T-helper 2 cell treated with Interferon-gamma antibody and Interleukin-4, amounts not matched to agents 100 ng/mL and 5 ng/mL, for 36 hours (primary cell): ENCODE measurements at regions not wholly inside any gene's neighbourhood (a gene's known extent, or its start where the extent isn't known, plus 50 kb on each side); places are given as distances from the start of the nearest gene placed in this dataset.
"Not testable (repeated sequence)": the region's sequence is repeated elsewhere in the genome, so short reads cannot be mapped to it uniquely, and the experiment has no call there.

ENCODE experiments used
- intact Hi-C: fragments of 100-400 bp; cut with micrococcal nuclease; formaldehyde crosslinking; loops from one replicate; pipeline ENCODE4 v1.15.1; 2023

DNA sequence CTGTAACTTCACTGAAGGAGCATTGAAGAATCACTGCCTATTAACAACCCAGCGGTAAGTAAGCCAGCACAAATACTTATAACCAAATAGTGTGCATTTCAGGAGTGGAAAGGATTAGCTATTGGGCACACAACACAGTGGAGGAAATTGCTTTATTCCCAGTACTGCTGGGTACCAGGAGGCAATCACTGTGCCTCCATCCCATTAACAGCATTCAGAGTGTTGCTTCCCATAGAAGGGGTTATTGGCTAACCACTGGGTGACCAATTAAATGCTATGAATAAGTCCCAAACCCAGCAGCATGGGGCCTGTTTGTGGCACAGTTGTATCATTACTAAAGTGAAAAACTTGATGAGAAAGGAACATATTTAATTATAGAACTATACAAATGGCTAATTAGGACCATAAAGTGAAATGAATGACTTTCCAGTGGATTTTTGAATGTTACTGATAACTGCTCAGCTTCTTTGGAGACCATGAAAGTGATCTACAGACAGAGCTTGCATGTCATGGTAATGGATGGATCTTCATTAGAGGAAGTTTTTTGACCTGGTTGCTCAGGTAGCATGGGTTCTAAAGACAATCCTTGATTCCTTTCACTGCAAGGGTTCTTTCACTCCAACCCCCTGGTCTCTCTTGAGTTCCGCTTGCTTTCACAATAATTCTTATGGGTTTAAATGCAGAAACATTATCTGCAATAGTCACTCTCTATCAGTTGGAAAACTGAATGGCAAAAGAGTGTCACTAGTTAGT lies 413.3 kb upstream of the RORB start:
- intact Hi-C loops, result no loop called here

DNA sequence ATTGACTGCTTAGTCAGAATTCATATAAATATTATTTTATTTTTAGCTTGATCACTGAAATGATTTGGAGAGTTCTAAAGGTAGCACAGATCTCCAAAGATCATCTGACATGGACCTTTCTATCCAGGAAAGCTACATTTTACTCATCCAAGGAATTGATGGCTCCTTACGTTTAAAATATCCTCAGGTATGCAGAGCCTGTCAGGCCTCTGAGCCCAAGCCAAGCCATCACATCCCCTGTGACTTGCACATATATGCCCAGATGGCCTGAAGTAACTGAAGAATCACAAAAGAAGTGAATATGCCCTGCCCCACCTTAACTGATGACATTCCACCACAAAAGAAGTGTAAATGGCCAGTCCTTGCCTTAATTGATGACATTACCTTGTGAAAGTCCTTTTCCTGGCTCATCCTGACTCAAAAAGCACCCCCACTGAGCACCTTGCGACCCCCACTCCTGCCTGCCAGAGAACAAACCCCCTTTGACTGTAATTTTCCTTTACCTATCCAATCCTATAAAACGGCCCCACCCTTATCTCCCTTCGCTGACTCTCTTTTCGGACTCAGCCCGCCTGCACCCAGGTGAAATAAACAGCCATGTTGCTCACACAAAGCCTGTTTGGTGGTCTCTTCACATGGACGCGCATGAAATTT lies 411.6 kb upstream of the RORB start:
- intact Hi-C loops, result not testable (repeated sequence)

DNA sequence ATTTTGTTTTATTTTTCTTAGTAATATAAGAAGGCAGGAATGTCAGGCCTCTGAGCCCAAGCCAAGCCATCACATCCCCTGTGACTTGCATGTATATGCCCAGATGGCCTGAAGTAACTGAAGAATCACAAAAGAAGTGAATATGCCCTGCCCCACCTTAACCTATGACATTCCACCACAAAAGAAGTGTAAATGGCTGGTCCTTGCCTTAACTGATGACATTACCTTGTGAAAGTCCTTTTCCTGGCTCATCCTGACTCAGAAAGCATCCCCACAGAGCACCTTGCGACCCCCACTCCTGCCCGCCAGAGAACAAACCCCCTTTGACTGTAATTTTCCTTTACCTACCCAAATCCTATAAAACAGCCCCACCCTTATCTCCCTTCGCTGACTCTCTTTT lies 406.2 kb upstream of the RORB start:
- intact Hi-C loops, result not testable (repeated sequence)

DNA sequence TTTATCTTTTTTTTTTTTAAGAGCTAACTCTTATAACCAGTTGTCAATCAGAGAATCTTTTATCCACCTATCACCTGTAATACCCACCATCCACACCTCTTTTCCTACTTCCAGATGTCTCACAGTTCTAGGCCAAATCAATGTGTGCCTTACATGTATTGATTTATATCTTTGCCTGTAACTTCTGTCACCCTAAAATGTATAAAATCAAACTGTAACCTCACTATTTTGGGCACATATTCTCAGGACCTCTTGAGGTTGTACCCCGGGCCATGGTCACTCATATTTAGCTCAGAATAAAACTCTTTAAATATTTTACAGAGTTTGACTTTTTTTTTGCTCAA lies 404.7 kb upstream of the RORB start:
- intact Hi-C loops, result no loop called here

DNA sequence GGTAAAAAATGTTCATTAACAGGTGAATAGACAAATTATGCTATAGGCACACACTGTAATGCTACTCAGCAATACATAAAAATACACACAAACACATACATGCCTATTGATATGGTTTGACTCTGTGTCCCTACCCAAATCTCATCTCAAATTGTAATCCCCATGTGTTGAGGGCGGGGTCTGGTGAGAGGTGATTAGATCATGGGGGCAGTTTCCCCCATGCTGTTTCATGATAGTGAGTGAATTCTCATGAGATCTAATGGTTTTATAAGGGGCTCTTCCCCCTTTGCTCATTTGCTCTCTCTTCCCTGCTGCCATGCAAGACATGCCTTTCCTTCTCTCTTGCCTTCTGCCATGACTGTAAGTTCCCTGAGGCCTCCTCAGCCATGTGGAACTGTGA lies 403.1 kb upstream of the RORB start:
- intact Hi-C loops, result not testable (repeated sequence)

DNA sequence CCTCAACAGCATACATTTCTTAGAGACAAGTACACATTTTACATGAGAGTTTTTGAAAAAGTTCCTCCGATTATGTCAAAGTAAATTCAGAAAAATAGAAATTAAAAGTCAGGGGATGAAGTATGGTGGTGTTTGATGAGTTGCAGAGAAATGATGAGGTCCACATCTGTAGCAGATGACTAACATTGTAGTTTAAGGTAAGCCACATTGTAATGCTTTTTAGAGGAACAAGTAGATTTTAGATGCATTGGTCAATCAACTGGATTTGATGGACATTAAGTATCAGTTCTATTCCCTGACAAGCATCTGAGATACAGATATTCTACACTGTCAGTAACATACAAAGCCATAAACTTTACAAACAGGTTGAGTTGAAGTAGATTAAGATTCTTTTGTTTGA lies 402.4 kb upstream of the RORB start:
- intact Hi-C loops, result no loop called here

DNA sequence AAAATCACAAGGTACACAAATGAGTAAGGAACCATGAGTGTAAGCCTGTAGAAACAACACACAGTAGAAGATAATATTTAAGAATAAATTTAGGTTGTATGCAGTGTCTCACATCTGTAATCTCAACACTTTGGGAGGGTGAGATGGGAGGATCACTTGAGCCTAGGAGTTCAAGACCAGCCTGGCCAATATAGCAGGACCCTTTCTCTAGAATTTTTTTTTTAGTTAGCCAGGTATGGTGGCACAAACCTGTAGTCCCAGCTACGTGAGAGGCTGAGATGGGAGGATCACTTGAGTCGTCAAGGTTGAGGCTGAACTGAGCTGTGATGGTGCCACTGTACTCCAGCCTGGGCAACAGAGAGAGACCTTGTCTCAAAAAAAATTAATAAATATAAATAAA lies 401.2 kb upstream of the RORB start:
- intact Hi-C loops, result no loop called here

DNA sequence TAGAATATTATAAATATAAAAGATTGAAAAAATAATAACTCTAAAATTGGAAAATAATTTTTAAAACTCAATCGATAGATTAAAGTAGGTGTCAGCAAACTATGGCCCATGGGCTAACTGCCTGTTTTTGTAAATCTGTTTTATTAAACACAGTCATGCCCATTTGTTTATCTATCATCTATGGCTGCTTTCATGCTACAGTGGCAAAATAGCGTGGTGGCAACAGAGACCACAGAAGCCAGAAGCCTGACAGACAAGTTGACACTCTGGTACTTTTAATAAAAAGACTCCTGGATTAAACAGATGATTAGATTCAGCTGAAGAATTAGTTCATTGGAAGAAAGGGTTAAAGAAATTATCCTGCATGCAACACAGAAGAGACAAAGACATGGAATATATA lies 400.7 kb upstream of the RORB start:
- intact Hi-C loops, result no loop called here

DNA sequence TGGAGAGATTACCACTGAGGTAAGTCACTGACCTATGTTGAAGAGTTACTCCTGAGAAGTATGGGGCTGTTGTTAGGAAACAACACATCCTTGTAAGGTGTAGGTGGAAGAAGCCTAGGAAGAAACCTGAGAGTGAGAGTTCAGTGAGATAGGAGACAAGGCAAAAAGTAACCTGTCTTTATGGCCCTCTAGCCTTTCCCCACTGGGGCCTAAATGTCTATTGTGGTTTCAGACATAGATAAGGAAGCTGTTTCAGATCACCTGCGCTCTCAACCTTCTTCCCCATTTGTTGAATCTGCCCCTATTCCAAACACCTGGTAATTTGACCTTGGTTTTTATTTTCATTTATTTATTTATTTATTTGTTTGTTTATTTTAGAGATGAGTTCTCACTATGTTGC lies 397.1 kb upstream of the RORB start:
- intact Hi-C loops, result no loop called here

DNA sequence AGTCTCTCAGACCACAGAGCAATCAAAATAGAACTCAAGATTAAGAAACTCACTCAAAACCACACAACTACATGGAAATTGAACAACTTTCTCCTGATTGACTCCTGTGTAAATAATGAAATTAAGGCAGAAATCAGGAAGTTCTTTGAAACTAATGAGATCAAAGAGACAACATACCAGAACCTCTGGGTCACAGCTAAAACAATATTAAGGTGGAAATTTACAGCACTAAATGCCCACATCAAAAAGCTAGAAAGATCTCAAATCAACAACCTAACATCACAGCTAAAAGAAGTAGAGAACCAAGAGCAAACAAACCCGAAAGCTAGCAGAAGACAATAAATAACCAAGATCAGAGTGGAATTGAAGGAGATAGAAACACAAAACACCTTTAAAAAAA lies 395.0 kb upstream of the RORB start:
- intact Hi-C loops, result not testable (repeated sequence)

DNA sequence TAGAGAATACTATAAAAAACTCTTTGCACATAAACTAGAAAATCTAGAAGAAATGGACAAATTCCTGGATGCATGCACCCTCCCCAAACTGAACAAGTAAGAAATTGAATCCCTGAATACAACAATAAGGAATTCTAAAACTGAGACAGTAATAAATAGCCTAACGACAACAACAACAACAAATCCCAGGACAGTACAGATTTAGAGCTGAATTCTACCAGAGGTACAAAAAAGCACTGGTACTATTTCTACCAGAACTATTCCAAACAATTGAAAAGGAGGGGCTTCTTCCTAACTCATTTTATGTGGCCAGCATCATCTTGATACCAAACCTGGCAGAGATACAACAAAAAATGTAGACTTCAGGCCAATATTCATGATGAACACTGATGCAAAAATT lies 394.4 kb upstream of the RORB start:
- intact Hi-C loops, result no loop called here

DNA sequence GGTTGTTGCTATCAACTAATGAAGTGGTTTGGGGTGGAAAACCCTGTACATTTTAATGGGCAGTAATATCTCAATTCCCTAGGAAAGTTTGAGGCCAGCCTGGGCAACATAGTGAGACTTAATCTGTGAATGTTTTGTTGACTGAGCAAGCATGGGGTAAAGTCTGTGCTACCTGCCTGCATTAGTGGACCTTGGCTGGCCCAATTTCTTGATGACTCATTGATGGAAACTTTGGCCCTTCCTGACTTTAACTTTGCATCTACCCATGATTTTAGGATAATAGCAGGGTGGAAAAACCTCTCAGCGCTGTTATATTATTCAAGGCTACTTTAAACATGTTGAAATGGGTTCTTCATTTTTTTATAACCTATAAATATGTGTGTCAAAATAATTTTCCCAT lies 389.4 kb upstream of the RORB start:
- intact Hi-C loops, result no loop called here

DNA sequence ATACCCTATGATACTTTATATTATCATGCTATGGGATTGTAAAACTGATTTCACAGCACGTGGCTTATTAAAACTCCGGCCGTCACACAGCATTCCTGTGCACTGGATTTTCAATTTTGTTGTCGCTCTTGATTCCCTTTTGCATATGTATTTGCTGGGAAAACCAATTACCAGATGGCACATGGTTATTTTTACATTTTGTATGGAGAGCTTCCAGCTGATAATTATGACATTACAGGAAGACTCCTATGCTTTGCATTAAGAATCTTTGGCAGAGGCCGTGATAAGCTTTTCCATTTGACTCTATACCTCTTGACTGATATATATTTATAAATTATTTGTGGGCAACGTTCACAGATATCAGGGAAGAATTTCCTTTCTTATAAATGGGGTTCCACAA lies 381.2 kb upstream of the RORB start:
- intact Hi-C loops, result no loop called here

DNA sequence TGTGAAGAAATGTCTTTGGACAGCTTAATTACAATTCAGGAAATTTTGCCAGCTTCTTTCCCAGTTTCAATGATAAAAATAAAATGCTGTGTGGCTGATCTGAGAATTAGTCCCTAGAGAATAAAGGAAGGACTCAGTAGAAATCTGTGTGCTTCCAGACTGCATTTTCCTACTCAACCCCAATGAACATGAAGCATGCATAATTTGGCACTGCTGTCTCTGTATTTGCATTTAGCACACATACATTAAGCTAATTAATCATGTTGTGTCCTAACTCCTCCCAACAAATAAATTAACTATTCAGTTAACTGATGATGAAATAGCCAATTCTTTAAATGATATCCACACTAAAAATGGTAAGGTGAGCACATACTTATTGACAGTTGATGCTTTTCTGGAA lies 380.0 kb upstream of the RORB start:
- intact Hi-C loops, result no loop called here

DNA sequence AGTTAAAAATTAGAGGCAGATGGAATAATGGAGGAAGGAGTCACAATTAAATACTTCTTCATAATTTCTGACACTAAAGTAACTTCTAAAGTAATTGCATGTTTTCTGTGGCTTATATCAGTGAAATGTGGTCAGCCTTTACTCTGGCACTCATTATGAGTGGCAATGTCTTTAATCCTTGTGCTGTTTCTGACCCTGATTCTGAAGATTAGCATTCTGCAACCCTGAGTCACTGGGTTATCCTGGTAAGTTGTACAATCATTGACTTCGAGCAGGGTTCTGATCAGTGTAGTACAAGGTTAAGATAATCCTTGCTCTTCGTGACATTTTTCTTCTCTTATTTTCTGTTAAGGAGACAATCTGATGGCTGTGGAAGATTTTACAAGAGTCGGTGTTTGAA lies 379.4 kb upstream of the RORB start:
- intact Hi-C loops, result no loop called here

DNA sequence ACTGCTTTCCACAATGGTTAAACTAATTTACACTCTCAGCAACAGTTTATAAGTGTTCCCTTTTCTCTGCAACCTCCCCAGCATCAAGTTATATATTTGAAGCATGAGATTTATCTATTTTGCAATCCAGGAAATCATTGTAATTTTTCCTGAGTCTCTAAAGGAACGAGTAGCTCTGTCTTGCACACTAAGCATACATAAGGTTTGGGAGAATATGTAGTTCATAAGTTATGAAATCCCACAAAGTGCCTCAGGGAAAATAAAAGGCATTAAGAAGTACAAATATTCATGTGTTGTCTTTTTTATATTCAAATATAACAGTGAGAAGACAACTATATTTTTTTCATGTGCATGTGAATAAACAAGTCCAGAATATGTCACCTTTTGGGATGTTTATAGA lies 377.1 kb upstream of the RORB start:
- intact Hi-C loops, result no loop called here

DNA sequence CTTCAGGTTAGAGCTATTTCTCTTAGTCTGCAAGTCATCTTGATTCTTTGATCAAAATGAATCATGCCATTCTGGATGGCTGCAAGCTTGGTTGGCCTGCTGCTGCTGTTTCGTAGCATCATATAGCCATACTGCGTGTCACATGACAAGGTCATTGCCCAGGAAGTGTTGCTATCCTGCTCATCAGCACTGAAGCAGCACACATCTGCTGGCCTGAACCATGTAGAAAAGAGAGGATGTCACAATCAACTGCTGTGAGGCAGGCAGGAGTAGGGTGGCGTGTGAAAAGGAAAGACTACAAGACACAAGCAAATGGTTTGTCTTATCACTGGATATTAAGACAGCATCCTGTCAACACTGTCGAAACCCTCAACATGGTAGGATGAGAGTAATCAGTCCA lies 376.7 kb upstream of the RORB start:
- intact Hi-C loops, result no loop called here

DNA sequence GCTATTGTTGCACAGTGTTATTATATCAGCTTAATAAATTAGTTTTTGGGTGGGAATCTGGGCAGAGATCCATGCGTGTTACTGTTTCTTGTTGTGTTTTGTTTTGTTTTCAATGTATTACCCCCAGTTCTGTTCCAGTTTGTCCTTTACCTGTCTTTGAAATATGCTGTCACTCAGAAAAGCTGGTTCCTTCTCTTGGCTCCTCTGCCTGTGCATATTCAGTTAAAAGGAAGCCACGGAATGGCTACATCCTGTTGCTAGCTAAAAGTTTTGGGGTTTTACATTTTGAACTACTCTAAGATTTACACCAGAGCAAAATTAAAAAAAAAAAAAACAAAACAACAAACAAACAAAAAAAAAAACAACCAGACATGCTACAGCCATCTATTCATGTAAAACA lies 374.9 kb upstream of the RORB start:
- intact Hi-C loops, result no loop called here

DNA sequence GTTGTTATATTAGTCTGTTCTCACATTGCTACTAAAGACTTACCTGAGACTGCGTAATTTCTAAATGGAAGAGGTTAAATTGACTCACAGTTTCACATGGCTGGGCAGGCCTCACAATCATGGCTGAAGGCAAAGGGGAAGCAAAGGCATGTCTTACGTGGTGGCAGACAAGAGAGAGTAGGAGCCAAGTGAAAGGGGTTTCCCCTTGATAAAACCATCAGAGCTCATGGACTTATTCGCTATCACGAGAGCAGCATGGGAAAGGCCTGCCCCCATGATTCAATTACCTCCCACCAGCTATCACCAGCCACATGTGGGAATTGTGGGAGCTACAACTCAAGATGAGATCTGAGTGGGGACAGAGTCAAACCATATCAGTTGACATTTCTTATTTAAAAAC lies 374.5 kb upstream of the RORB start:
- intact Hi-C loops, result no loop called here

DNA sequence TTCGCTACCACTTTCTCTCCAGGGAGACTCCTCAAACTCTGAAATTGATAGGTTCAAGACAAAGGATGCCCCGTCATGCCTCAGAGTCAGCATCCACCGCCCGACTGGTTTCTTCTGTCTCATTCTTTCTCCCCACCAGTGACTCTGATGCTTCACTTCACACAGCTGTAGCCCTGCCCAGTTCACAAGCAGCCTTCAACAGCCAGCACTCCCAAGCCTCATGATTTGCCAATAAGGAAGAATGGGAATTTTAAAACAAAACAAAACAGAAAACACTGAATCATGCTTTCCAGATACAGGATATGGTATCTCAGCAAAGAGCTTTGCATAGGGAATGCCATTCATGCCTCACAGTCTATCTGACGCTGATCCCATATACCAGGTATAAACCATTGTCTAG lies 371.2 kb upstream of the RORB start:
- intact Hi-C loops, result no loop called here

DNA sequence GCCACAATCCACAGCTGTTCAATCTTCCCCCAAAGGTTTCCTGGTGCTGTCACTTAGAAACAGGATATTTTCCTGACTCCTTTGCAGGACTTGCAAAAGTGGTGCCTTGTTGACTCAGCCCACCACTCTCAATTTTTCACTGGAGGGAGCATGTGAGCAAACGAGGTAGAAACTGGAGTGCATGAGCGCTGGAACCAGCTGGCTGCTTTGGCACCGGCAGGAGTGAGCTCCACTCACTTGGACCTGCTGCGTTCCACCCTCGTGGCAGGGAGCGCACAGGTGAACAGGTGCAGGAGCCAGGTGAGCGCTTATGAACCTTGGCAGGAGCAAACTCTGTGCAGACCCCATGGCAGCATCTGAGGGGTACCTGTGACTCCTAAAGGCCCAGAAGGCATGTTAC lies 364.1 kb upstream of the RORB start:
- intact Hi-C loops, result no loop called here

DNA sequence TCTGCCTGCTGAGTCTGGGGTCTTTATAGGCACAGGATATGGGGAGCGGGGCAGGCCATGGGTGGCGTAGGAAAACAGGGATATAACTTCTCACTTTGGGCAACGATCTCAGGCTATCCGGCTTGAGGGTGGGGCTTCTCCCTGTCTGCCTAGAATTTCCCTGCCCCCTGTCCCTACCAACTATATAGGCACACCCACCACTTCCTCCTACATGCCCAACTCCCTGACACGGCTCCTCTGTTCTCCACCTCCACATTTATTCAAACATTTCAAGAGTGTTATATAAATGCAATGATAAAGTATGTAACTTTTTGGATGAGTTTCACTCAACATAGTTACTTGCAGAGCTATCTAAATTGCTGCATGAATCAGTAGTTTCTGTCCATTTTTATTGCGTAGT lies 363.2 kb upstream of the RORB start:
- intact Hi-C loops, result no loop called here

DNA sequence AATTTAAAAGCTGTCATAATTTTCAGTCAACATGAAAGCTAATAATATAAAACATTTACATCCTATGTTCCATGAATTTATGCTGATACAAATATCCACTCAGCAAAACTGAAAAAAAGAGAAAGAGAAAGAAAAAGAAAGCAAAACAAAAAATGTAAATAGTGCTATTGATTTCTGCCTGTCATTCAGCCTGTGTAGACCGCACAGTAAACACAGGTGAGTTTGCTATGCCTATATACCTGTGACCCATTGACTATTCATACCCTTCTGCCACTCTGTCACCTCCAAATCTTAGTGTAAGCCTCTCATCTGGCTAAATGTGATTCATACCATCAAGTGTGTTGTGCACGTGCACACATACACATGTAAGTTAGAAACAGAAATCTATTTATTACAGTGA lies 359.0 kb upstream of the RORB start:
- intact Hi-C loops, result no loop called here

DNA sequence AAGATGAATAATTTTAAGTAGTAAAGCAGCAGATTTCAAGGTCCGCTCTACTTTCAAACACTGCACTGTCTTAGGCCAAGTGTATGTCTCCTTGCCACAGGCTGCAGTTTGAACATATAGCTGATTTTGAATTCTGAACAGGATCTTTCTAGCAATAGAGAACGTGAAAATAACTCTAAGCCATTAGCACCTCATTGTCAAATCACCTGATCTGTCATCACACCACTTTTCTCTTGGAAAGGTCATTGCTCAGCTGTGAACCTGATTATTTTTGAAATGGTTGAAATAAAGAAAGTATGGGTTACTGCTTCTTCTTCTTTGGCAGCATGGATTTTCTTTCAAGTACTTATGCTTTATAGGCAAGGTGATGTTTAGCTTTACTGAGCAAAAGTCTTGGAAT lies 357.0 kb upstream of the RORB start:
- intact Hi-C loops, result no loop called here
